Kidney (tissue), 13 donors: ENCODE measurements at regions not wholly inside any gene's neighbourhood (a gene's known extent, or its start where the extent isn't known, plus 50 kb on each side); places are given as distances from the start of the nearest gene placed in this dataset.

Experiments
- DNase-seq, 5 donors: peaks; one replicate each; pipeline ENCODE4 v3.0.0-alpha.2; 2013 to 2020
- FAIRE-seq: peaks from 2 replicates; lab custom pipeline; 2012; peaks lifted over from hg19 to GRCh38; lab: Jason Lieb, UNC
- H3K27ac ChIP-seq, 2 donors: one replicate each; pipeline ENCODE4 v1.7.0; 2013; ENCODE audit warnings: low read depth in 2 of 2, low read length in 2 of 2, inconsistent platforms in 1 of 2
- H3K27me3 ChIP-seq: one replicate; pipeline ENCODE4 v1.7.1; 2013; ENCODE audit warnings: low read length, inconsistent platforms; ENCODE audit not compliant: control insufficient read depth, insufficient read depth
- H3K36me3 ChIP-seq, 3 donors: one replicate each; pipeline versions ENCODE4 v1.7.0 to v1.7.1; 2013; ENCODE audit warnings: low read length in 3 of 3, control low read depth in 1 of 3, inconsistent platforms in 1 of 3; ENCODE audit not compliant: insufficient read depth in 3 of 3, control insufficient read depth in 2 of 3
- H3K4me1 ChIP-seq, 3 donors: one replicate each; pipeline versions ENCODE4 v1.7.0 to v1.7.1; 2013; ENCODE audit warnings: low read length in 3 of 3, inconsistent platforms in 1 of 3, low read depth in 1 of 3; ENCODE audit not compliant: control insufficient read depth in 2 of 3, insufficient read depth in 2 of 3
- H3K4me3 ChIP-seq, 3 donors: one replicate each; pipeline versions ENCODE4 v1.7.0 to v1.8.1; 2013; ENCODE audit warnings: low read length in 3 of 3, control low read depth in 1 of 3, inconsistent platforms in 1 of 3
- H3K9ac ChIP-seq, 3 donors: one replicate each; pipeline versions ENCODE4 v1.7.0 to v1.7.1; 2013; ENCODE audit warnings: low read length in 3 of 3, control low read depth in 1 of 3, inconsistent platforms in 1 of 3
- H3K9me3 ChIP-seq, 3 donors: one replicate each; pipeline versions ENCODE4 v1.7.0 to v1.7.1; 2013; ENCODE audit warnings: low read length in 3 of 3, control low read depth in 1 of 3, inconsistent platforms in 1 of 3; ENCODE audit not compliant: control insufficient read depth in 2 of 3, insufficient read depth in 1 of 3
- CTCF ChIP-seq: IDR thresholded peaks from 3 replicates; pipeline ENCODE4 v1.5.1; 2012; ENCODE audit warnings: mild to moderate bottlenecking, moderate library complexity, borderline replicate concordance; ENCODE audit not compliant: insufficient read depth; ENCODE audit errors: extremely low read depth
- intact Hi-C: fragments of 100-400 bp; cut with DNase I; formaldehyde crosslinking; loops from one replicate; pipeline ENCODE4 v1.11.1; 2022
- donor health status: control.
- donor health status: control.
- donor health status: control.
- donor health status: control.
- donor health status: control.
- donor health status: DM: yes; HTN: yes; CAD: no.
- donor health status: Normal renal cell carcinoma (clear cell type).

DNA sequence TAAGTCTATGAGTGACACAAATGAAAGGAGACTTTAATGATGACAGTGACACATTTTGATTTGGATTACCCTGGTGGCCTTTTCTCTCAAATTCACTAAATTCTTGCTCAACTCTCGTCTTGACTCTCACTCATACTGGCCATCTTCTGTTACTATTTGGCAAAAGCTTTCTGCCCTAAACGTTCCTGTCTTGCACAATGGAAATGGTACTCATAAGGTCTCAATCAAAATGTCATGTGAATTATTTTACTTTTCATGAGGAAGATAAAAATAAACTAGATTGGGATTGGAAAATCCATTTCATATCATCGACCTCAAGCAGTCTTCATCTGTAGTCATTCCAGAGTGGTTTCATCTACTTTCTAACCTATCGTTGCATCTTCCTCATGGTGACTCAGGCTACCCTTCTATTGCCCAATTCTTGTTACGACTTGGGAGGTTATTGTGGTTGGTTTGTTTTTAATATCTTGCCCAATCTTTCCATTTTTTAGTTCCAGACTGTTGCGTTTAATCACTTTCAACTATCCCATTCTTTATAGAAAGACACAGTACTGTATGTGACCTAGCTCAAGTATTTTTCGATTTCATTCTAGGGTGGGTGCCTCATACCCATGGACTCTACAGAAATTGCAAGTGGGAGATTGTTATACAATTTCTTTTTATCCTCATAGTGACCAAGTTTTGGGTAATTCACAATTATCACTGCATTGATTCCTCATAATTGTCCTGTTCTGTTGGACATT is 317.2 kb upstream of the KCNJ16 start:
- Histone ChIP-seq H3K4me3 (no peak overlapping the region), H3K27ac (no peak overlapping the region), H3K9ac (no peak overlapping the region), H3K4me1 (no peaks in the 10 kb centered on the region), H3K27me3 (no peaks in the 10 kb centered on the region), H3K9me3 (no peaks in the 10 kb centered on the region), H3K36me3 (no peaks in the 10 kb centered on the region)
- FAIRE-seq (no peak), DNase-seq (no peak)
- intact Hi-C loops: no loop called here
- TF ChIP-seq CTCF: no peak

GRCh38 chr17:69760562-69760961 is 314.5 kb upstream of the KCNJ16 start:
- Histone ChIP-seq H3K27me3 (no peaks in the 10 kb centered on the region), H3K36me3 (no peaks in the 10 kb centered on the region), H3K4me1 (peaks cover 0 to 4% (median 0%) of the 10 kb centered on the region in 3 donors), H3K4me3 (no peak overlapping the region), H3K9ac (no peak overlapping the region), H3K9me3 (no peaks in the 10 kb centered on the region), H3K27ac (no peak overlapping the region)
- intact Hi-C loops: no loop called here
- DNase-seq: no peak
- TF ChIP-seq CTCF: no peak
- no peak for FAIRE-seq

GRCh38 chr17:69761011-69761410 is 314.0 kb upstream of the KCNJ16 start:
- Histone ChIP-seq H3K27me3 (no peaks in the 10 kb centered on the region), H3K4me3 (no peak overlapping the region), H3K27ac (no peak overlapping the region), H3K4me1 (peaks cover 0 to 4% (median 0%) of the 10 kb centered on the region in 3 donors), H3K9ac (no peak overlapping the region), H3K36me3 (no peaks in the 10 kb centered on the region), H3K9me3 (no peaks in the 10 kb centered on the region)
- no peak for TF ChIP-seq CTCF
- intact Hi-C loops: no loop called here
- no peak for DNase-seq
- no peak for FAIRE-seq
